GM23338 (cell line): ENCODE measurements at regions not wholly inside any gene's neighbourhood (a gene's known extent, or its start where the extent isn't known, plus 50 kb on each side); places are given as distances from the start of the nearest gene placed in this dataset.

Source experiments
- ATAC-seq: fragments of 200-7000 bp; cut with Tn5 transposase; 3 replicates; pipeline ENCODE4 v1.9.1; 2020
- DNase-seq: peaks from one replicate; pipeline ENCODE4 v3.0.0-alpha.2; 2015; ENCODE audit warnings: low spot score
- H2AFZ ChIP-seq: fragments of 200-600 bp; sonication (generic); 2 replicates; pipeline ENCODE4 v1.8.0; 2016; ENCODE audit warnings: antibody characterized with exemption, mild to moderate bottlenecking, moderate library complexity
- H3F3A ChIP-seq: fragments of 200-600 bp; sonication (generic); replicated peaks from 2 replicates; pipeline ENCODE4 v1.8.0; 2017; ENCODE audit warnings: antibody characterized with exemption, mixed run types, low read depth
- H3K27ac ChIP-seq: fragments of 200-600 bp; sonication (generic); 2 replicates; pipeline ENCODE4 v1.6.1; 2016; ENCODE audit warnings: low read depth
- H3K27me3 ChIP-seq: fragments of 200-600 bp; sonication (generic); 2 replicates; pipeline ENCODE4 v1.8.0; 2016; ENCODE audit warnings: mild to moderate bottlenecking, mixed run types, moderate library complexity; ENCODE audit not compliant: insufficient read depth
- H3K36me3 ChIP-seq: fragments of 200-600 bp; sonication (generic); 2 replicates; pipeline ENCODE4 v1.8.0; 2016; ENCODE audit warnings: mild to moderate bottlenecking; ENCODE audit not compliant: insufficient read depth
- H3K4me1 ChIP-seq: fragments of 200-600 bp; sonication (generic); 2 replicates; pipeline ENCODE4 v1.8.0; 2016; ENCODE audit warnings: mild to moderate bottlenecking, moderate library complexity; ENCODE audit not compliant: insufficient read depth
- H3K4me2 ChIP-seq: fragments of 200-600 bp; sonication (generic); 2 replicates; pipeline ENCODE4 v1.7.1; 2017; ENCODE audit warnings: mixed run types
- H3K4me3 ChIP-seq: fragments of 200-600 bp; sonication (generic); 2 replicates; pipeline ENCODE4 v1.6.1; 2016; ENCODE audit warnings: mixed run types
- H3K79me2 ChIP-seq: fragments of 200-600 bp; sonication (generic); replicated peaks from 2 replicates; pipeline ENCODE4 v1.8.0; 2017; ENCODE audit warnings: mild to moderate bottlenecking; ENCODE audit not compliant: insufficient read depth
- H3K9me2 ChIP-seq: fragments of 200-600 bp; sonication (generic); 2 replicates; pipeline ENCODE4 v1.8.0; 2017; ENCODE audit not compliant: insufficient read depth
- H4K20me1 ChIP-seq: fragments of 200-600 bp; sonication (generic); replicated peaks from 2 replicates; pipeline ENCODE4 v1.8.0; 2017; ENCODE audit warnings: mild to moderate bottlenecking; ENCODE audit not compliant: insufficient read depth
- H3K27ac Mint-ChIP-seq: 2 replicates; pipeline ENCODE4 v1.8.0; 2020; ENCODE audit warnings: inconsistent platforms, mild to moderate bottlenecking, moderate library complexity, mixed read lengths
- H3K27me3 Mint-ChIP-seq: 3 replicates; pipeline ENCODE4 v1.8.0; 2022; ENCODE audit warnings: low read depth, mild to moderate bottlenecking, moderate library complexity, mixed read lengths, inconsistent platforms; ENCODE audit not compliant: insufficient read depth, poor library complexity
- H3K36me3 Mint-ChIP-seq: 3 replicates; pipeline ENCODE4 v1.8.0; 2021; ENCODE audit warnings: low read depth, mild to moderate bottlenecking, inconsistent platforms, moderate library complexity, mixed read lengths
- H3K4me1 Mint-ChIP-seq: 3 replicates; pipeline ENCODE4 v1.8.0; 2020; ENCODE audit warnings: mild to moderate bottlenecking, inconsistent platforms, mixed read lengths
- H3K4me3 Mint-ChIP-seq: 3 replicates; pipeline ENCODE4 v1.8.0; 2021; ENCODE audit warnings: moderate library complexity, mild to moderate bottlenecking, inconsistent platforms, mixed read lengths
- H3K9me3 Mint-ChIP-seq: 3 replicates; pipeline ENCODE4 v1.8.0; 2020; ENCODE audit warnings: moderate library complexity, mild to moderate bottlenecking, inconsistent platforms, mixed read lengths
- CREB1 ChIP-seq: fragments of 250-450 bp; sonication (Bioruptor Pico); IDR thresholded peaks from 2 replicates; pipeline ENCODE4 v1.5.0; 2020; ENCODE audit warnings: low read depth, mild to moderate bottlenecking, moderate library complexity
- EZH2 ChIP-seq: fragments of 200-600 bp; sonication (generic); IDR thresholded peaks from one replicate; pipeline ENCODE4 v1.8.0; 2017; ENCODE audit warnings: antibody characterized with exemption, mild to moderate bottlenecking, low read depth; ENCODE audit not compliant: unreplicated experiment
- EZH2phosphoT487 ChIP-seq: fragments of 200-600 bp; sonication (generic); IDR thresholded peaks from one replicate; pipeline ENCODE4 v1.8.1; 2018; ENCODE audit warnings: antibody characterized with exemption; ENCODE audit not compliant: unreplicated experiment
- JUNB ChIP-seq: IDR thresholded peaks from one replicate; pipeline ENCODE4 v1.6.1; 2016; ENCODE audit warnings: antibody characterized with exemption; ENCODE audit not compliant: unreplicated experiment
- NANOG ChIP-seq: IDR thresholded peaks from 2 replicates; pipeline ENCODE4 v1.6.1; 2016; ENCODE audit warnings: antibody characterized with exemption, borderline replicate concordance
- POLR2AphosphoS5 ChIP-seq: IDR thresholded peaks from 2 replicates; pipeline ENCODE4 v1.6.1; 2016; ENCODE audit warnings: antibody characterized with exemption, low read depth
- STAT1 ChIP-seq: IDR thresholded peaks from one replicate; pipeline ENCODE4 v1.6.1; 2016; ENCODE audit warnings: antibody characterized with exemption; ENCODE audit not compliant: unreplicated experiment
- ZNF114 ChIP-seq: fragments of 250-450 bp; sonication (Bioruptor Pico); IDR thresholded peaks from 2 replicates; pipeline ENCODE4 v1.5.0; 2020; ENCODE audit warnings: mild to moderate bottlenecking, moderate library complexity
- ZNF331 ChIP-seq: fragments of 250-450 bp; sonication (Bioruptor Pico); IDR thresholded peaks from 2 replicates; pipeline ENCODE4 v1.5.0; 2020; ENCODE audit warnings: low read depth, mild to moderate bottlenecking, moderate library complexity
- TF ChIP-seq, protein P1 (sequence below), 2 experiments: fragments of 200-600 bp in 1 of 2; sonication (generic) in 1 of 2; conservative IDR thresholded peaks; 2 replicates each; pipeline versions ENCODE4 v1.5.1 to v1.6.1; 2016 to 2017; ENCODE audit warnings: antibody characterized with exemption in 2 of 2, low read depth in 2 of 2, mild to moderate bottlenecking in 2 of 2, moderate library complexity in 1 of 2
- TF ChIP-seq, protein P2 (sequence below): fragments of 250-450 bp; sonication (Bioruptor Pico); IDR thresholded peaks from 2 replicates; pipeline ENCODE4 v1.5.0; 2020; ENCODE audit warnings: mild to moderate bottlenecking, moderate library complexity
- TF ChIP-seq, protein P3 (sequence below): IDR thresholded peaks from 2 replicates; pipeline ENCODE4 v1.6.1; 2016; ENCODE audit warnings: antibody characterized with exemption
- TF ChIP-seq, protein P4 (sequence below): IDR thresholded peaks from one replicate; pipeline ENCODE4 v1.6.1; 2018; ENCODE audit warnings: antibody characterized with exemption; ENCODE audit not compliant: unreplicated experiment

DNA sequence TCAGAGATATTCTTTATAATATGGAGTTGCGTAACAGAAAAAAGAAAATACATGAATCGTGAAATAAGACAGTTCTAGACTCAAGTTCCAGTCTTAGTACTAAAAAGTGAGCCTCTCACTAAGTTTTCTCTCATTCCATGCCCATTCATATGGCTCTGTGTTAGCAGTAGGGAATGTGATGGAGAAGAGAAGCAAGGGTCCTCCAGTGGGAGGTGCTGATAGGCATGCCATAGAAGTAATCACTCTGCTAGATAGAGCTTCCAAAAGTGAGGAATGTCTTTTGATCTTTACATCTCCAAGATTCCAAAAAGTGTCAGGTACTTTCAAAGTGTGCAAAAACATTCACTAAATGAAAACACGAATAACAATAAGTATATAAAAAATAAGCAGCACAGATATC lies 678.4 kb downstream of the DCDC2C start:
- Histone ChIP-seq H3K27me3 (no peaks in the 10 kb centered on the region), H3K4me1 (peaks cover 17% of the 10 kb centered on the region), H2AFZ (no peak overlapping the region), H3K4me2 (no peak overlapping the region), H3K27ac (peak overlapping the region; percentile 52; the same call in 1 of the 2 replicates), H3K36me3 (peaks cover 5% of the 10 kb centered on the region), H4K20me1 (no peaks in the 10 kb centered on the region), H3K79me2 (no peaks in the 10 kb centered on the region), H3K9me2 (peaks cover 3% of the 10 kb centered on the region; the same call in 1 of the 2 replicates), H3K4me3 (no peak overlapping the region), H3F3A (no peaks in the 10 kb centered on the region)
- ATAC-seq: peak; percentile 70
- peaks cover 13% of the 10 kb centered on the region for H3K4me1 Mint-ChIP-seq
- TF ChIP-seq ZNF114 (CRISPR knock-in tag): peak; percentile 72; the same call in 1 of the 2 replicates
- TF ChIP-seq, protein P1, sequence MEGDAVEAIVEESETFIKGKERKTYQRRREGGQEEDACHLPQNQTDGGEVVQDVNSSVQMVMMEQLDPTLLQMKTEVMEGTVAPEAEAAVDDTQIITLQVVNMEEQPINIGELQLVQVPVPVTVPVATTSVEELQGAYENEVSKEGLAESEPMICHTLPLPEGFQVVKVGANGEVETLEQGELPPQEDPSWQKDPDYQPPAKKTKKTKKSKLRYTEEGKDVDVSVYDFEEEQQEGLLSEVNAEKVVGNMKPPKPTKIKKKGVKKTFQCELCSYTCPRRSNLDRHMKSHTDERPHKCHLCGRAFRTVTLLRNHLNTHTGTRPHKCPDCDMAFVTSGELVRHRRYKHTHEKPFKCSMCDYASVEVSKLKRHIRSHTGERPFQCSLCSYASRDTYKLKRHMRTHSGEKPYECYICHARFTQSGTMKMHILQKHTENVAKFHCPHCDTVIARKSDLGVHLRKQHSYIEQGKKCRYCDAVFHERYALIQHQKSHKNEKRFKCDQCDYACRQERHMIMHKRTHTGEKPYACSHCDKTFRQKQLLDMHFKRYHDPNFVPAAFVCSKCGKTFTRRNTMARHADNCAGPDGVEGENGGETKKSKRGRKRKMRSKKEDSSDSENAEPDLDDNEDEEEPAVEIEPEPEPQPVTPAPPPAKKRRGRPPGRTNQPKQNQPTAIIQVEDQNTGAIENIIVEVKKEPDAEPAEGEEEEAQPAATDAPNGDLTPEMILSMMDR (conservative IDR thresholded peaks at IDR 0.05; ENCODE audit: low read depth in 2 of 2): peak; percentile 23 to 43; a peak in 3 of 4 replicates
- no peak for TF ChIP-seq CREB1 (CRISPR knock-in tag)
- TF ChIP-seq, protein P2, sequence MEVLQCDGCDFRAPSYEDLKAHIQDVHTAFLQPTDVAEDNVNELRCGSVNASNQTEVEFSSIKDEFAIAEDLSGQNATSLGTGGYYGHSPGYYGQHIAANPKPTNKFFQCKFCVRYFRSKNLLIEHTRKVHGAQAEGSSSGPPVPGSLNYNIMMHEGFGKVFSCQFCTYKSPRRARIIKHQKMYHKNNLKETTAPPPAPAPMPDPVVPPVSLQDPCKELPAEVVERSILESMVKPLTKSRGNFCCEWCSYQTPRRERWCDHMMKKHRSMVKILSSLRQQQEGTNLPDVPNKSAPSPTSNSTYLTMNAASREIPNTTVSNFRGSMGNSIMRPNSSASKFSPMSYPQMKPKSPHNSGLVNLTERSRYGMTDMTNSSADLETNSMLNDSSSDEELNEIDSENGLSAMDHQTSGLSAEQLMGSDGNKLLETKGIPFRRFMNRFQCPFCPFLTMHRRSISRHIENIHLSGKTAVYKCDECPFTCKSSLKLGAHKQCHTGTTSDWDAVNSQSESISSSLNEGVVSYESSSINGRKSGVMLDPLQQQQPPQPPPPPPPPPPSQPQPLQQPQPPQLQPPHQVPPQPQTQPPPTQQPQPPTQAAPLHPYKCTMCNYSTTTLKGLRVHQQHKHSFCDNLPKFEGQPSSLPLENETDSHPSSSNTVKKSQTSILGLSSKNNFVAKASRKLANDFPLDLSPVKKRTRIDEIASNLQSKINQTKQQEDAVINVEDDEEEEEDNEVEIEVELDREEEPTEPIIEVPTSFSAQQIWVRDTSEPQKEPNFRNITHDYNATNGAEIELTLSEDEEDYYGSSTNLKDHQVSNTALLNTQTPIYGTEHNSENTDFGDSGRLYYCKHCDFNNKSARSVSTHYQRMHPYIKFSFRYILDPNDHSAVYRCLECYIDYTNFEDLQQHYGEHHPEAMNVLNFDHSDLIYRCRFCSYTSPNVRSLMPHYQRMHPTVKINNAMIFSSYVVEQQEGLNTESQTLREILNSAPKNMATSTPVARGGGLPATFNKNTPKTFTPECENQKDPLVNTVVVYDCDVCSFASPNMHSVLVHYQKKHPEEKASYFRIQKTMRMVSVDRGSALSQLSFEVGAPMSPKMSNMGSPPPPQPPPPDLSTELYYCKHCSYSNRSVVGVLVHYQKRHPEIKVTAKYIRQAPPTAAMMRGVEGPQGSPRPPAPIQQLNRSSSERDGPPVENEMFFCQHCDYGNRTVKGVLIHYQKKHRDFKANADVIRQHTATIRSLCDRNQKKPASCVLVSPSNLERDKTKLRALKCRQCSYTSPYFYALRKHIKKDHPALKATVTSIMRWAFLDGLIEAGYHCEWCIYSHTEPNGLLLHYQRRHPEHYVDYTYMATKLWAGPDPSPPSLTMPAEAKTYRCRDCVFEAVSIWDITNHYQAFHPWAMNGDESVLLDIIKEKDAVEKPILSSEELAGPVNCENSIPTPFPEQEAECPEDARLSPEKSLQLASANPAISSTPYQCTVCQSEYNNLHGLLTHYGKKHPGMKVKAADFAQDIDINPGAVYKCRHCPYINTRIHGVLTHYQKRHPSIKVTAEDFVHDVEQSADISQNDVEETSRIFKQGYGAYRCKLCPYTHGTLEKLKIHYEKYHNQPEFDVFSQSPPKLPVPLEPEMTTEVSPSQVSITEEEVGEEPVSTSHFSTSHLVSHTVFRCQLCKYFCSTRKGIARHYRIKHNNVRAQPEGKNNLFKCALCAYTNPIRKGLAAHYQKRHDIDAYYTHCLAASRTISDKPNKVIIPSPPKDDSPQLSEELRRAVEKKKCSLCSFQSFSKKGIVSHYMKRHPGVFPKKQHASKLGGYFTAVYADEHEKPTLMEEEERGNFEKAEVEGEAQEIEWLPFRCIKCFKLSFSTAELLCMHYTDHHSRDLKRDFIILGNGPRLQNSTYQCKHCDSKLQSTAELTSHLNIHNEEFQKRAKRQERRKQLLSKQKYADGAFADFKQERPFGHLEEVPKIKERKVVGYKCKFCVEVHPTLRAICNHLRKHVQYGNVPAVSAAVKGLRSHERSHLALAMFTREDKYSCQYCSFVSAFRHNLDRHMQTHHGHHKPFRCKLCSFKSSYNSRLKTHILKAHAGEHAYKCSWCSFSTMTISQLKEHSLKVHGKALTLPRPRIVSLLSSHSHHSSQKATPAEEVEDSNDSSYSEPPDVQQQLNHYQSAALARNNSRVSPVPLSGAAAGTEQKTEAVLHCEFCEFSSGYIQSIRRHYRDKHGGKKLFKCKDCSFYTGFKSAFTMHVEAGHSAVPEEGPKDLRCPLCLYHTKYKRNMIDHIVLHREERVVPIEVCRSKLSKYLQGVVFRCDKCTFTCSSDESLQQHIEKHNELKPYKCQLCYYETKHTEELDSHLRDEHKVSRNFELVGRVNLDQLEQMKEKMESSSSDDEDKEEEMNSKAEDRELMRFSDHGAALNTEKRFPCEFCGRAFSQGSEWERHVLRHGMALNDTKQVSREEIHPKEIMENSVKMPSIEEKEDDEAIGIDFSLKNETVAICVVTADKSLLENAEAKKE: peak; percentile 83; the same call in 1 of the 2 replicates
- TF ChIP-seq NANOG: no peak
- no peak for TF ChIP-seq ZNF331 (CRISPR knock-in tag)
- TF ChIP-seq, protein P3, sequence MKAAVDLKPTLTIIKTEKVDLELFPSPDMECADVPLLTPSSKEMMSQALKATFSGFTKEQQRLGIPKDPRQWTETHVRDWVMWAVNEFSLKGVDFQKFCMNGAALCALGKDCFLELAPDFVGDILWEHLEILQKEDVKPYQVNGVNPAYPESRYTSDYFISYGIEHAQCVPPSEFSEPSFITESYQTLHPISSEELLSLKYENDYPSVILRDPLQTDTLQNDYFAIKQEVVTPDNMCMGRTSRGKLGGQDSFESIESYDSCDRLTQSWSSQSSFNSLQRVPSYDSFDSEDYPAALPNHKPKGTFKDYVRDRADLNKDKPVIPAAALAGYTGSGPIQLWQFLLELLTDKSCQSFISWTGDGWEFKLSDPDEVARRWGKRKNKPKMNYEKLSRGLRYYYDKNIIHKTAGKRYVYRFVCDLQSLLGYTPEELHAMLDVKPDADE: no peak
- TF ChIP-seq, protein P4, sequence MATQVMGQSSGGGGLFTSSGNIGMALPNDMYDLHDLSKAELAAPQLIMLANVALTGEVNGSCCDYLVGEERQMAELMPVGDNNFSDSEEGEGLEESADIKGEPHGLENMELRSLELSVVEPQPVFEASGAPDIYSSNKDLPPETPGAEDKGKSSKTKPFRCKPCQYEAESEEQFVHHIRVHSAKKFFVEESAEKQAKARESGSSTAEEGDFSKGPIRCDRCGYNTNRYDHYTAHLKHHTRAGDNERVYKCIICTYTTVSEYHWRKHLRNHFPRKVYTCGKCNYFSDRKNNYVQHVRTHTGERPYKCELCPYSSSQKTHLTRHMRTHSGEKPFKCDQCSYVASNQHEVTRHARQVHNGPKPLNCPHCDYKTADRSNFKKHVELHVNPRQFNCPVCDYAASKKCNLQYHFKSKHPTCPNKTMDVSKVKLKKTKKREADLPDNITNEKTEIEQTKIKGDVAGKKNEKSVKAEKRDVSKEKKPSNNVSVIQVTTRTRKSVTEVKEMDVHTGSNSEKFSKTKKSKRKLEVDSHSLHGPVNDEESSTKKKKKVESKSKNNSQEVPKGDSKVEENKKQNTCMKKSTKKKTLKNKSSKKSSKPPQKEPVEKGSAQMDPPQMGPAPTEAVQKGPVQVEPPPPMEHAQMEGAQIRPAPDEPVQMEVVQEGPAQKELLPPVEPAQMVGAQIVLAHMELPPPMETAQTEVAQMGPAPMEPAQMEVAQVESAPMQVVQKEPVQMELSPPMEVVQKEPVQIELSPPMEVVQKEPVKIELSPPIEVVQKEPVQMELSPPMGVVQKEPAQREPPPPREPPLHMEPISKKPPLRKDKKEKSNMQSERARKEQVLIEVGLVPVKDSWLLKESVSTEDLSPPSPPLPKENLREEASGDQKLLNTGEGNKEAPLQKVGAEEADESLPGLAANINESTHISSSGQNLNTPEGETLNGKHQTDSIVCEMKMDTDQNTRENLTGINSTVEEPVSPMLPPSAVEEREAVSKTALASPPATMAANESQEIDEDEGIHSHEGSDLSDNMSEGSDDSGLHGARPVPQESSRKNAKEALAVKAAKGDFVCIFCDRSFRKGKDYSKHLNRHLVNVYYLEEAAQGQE: no peak
- no peak for TF ChIP-seq POLR2AphosphoS5
- no peak for TF ChIP-seq STAT1
- no peak for TF ChIP-seq EZH2phosphoT487
- TF ChIP-seq EZH2: no peak
- TF ChIP-seq JUNB: no peak
- no peak overlapping the region for H3K4me3 Mint-ChIP-seq
- DNase-seq: peak; percentile 15
- H3K9me3 Mint-ChIP-seq: peaks cover 58% of the 10 kb centered on the region
- H3K27me3 Mint-ChIP-seq: peaks cover 3% of the 10 kb centered on the region
- H3K27ac Mint-ChIP-seq: no peak overlapping the region
- peaks cover 33% of the 10 kb centered on the region for H3K36me3 Mint-ChIP-seq
